Skeletal muscle cell (primary cell): ENCODE measurements at regions not wholly inside any gene's neighbourhood (a gene's known extent, or its start where the extent isn't known, plus 50 kb on each side); places are given as distances from the start of the nearest gene placed in this dataset.
"Not testable (repeated sequence)": the region's sequence is repeated elsewhere in the genome, so short reads cannot be mapped to it uniquely, and the experiment has no call there.

Source experiments
- DNase-seq: peaks from one replicate; pipeline ENCODE4 v3.0.0-alpha.2; 2010; ENCODE audit warnings: low read depth
- H3K4me3 ChIP-seq: 2 replicates; pipeline ENCODE4 v1.5.1; 2011; ENCODE audit warnings: low read depth, mild to moderate bottlenecking, control low read depth, low read length, moderate library complexity

DNA sequence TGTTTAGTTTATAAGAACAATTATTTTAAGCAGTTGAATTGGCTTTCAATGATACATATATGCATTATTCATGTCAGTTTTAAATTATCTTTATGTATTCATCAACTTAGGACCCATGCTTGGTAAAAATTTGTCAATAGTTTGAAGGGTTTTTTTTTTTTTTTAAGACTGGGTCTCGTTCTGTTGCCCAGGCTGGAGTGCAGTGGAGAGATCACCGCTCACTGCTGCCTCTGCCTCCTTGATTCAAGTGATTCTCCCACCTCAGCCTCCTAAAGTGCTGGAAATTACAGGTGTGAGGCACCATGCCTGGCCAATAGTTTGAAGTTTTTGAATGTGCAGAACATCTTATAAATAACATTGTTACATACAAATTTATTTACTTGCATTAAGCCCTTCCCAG lies 1671.0 kb upstream of the B3GALT2 start:
- no peak for DNase-seq
- H3K4me3 ChIP-seq, result no peak overlapping the region

DNA sequence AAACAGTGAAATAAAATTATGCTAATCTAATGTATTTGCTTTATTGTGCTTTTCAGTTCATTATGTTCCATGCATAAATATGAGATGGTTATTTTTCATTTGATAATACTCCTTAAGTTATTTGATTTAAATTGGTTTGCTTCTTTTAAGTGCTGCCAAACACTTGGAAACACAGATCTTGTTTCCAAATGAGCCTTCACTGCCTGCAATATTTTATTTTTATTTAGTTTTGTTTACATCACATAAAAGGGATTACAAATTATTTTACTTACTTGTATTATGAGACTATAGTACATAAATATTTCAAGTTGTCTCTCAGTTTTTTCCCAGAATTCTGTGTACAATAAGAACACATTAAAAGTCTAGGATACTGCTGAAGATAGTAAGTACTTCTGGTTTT lies 1662.4 kb upstream of the B3GALT2 start:
- DNase-seq, result no peak
- H3K4me3 ChIP-seq, result no peak overlapping the region

DNA sequence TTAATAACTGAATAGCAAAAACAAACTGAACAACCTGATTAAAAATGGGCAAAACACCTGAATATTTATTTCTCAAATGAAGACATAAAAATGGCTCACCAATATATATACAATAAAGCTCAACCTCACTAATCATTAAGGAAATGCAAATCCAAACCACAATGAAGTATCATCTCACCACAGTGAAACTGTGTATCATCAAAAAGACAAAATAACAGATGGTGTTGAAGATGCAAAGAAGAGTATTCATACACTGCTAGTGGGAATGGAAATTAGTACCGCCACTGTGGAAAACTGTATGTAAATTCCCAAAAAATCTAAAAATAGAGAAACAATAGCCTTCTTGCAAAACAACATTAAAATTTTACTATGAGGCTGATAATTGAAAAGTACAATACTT lies 1660.1 kb upstream of the B3GALT2 start:
- no peak overlapping the region for H3K4me3 ChIP-seq
- no peak for DNase-seq

DNA sequence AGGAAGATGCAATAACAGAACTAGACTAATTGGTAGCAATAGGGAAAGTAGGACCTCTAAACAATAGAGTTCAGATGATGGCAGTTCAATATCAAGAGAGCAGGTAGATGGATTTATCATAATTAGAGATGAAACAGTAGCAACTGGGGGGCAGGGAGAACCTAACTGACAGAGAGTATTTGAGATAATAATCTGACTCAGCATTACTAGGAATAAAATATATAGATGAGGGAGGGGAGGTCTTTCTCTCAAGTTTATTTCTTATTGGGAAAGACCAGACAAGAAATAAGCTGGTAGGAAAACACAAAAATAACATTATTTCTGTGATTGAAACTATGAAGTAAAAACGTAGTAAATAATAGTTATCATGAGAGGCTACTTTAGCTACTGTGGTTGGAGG lies 1656.7 kb upstream of the B3GALT2 start:
- DNase-seq, result no peak
- H3K4me3 ChIP-seq, result no peak overlapping the region

DNA sequence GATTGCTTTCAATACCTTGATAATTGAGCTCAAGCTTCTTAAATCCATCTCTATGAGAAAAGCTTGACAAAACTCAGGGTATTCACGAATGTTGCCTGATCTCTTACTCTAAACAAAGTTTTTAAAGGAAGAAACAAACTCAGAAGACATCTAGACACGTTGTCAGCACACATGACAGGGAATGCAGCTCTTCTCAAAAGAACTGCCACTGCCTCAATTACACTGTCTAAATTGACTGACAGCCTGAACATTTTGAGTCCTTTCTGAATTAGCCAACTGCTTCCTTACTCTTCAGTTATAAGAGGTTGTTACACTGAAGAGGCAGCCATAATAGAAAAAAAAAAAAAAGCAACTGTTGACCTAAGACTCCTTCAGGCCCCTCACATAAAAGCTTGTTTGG lies 1646.7 kb upstream of the B3GALT2 start:
- no peak for DNase-seq
- no peak overlapping the region for H3K4me3 ChIP-seq

DNA sequence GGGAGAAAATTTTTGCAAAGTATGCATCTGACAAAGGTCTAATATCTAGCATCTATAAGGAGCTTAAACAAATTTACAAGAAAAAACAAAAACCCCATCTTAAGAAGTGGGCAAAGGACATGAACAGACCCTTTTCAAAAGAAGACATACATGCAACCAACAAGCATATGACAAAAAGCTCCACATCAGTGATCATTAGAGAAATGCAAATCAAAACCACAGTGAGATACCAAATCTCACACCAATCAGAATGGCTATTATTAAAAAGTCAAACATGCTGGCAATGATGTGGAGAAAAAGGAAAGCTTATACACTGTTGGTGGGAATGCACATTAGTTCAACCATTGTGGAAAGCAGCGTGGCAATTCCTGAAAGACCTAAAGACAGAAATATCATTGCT lies 1645.2 kb upstream of the B3GALT2 start:
- not testable (repeated sequence) for DNase-seq, H3K4me3 ChIP-seq

DNA sequence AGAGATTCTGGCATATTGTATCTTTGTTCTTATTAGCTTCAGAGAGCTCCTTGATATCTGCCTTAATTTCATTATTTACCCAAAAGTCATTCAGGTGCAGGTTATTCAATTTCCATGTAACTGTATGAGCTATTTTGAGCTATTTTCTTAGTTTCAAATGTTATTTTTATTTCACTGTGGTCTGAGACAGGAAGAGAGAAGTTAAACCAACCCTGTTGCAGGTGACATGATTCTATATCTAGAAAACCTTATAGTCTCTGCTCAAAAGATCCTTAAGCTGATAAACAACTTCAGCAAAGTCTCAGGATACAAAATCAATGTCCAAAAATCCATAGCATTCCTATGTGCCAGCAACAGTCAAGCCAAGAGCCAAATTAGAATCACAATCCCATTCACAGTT lies 1644.0 kb upstream of the B3GALT2 start:
- no peak overlapping the region for H3K4me3 ChIP-seq
- no peak for DNase-seq

DNA sequence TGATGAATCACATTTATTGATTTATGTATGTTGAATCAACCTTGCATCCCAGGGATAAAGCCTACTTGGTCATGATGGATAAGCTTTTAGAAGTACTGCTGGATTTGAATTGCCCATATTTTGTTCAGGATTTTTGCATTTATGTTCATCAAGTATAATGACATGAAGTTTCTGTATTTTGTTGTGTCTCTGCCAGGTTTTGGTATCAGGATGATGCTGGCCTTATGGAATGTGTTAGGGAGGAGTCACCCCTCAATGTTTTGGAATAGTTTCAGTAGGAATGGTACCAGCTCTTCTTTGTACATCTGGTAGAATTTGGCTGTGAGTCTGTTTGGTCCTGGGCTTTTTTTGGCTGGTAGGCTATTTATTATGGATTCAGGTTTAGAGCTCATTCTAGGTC lies 1643.1 kb upstream of the B3GALT2 start:
- no peak for DNase-seq
- H3K4me3 ChIP-seq, result no peak overlapping the region

DNA sequence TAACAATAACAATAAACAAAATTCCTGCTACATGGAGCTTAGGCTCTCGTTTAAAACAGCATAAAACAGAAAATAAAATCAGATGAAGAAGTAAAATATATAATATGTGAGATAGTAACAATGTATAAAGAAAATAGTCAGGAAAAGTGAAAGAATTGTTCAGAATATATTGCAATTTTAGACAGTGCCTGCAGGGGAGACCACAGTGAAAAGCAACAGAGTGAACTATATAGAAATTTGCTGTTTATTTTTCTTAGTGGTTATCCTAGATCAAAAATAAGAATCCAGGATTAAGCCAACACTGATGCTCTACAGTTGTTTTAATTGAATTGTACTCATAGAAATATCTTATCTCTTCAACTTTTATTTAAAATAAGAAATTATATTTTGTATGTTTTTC lies 1639.0 kb upstream of the B3GALT2 start:
- no peak overlapping the region for H3K4me3 ChIP-seq
- DNase-seq, result no peak

DNA sequence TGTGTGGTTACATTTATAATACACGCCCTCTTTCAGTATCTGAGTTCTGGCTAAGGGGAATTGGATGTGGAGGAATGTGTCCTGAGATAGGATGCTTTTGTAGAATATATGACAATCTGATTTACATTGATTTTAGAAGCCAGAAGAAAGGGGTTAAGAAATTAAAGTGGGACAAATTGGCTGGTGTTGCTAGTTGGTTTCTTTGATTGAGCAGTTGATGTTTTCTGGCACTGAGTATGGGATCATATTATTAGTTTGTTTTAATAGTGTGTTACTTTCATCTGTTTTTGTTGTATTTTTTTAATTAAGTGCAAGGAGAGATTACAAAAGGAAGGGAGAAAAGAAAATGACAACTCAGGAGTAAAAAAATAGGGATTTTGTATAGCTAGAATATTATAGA lies 1634.7 kb upstream of the B3GALT2 start:
- no peak for DNase-seq
- H3K4me3 ChIP-seq, result no peak overlapping the region

DNA sequence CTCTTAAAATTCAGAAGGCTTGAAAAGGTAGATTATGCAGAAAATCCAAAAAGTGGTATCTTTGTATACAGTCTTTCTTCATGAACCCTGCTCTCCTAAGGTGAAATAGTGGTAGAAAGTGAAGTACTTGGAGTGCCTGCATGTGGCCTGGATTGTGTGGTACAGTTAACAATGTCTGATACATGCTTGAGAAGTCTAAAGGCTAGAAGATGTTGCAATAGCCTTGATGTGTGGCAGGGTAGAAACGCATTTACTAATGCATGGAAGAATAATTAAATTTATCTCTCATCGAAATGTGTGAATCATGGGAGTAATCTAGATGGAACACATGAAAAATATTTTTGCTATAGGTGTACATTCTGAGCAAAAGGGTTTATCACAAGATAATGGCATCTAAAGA lies 1632.3 kb upstream of the B3GALT2 start:
- no peak for DNase-seq
- no peak overlapping the region for H3K4me3 ChIP-seq

DNA sequence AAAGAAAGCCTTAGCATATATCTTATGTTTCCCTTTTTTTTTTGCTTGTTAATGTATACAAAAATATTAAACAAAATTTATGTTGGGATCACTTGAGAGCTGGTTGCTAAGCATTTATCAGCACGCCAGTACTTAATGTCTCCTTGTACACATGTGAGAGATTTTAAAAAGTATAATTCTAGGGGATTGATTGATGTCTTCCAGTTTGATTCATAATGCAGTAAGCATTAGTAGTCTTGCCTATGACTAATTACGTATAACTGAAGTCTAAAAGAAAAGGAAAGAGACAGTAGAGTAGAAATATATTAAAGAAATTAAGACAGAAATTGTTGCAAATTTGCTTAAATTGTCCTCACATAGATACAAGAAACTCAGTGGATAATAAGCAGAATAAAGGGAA lies 1630.4 kb upstream of the B3GALT2 start:
- DNase-seq, result no peak
- H3K4me3 ChIP-seq, result no peak overlapping the region

DNA sequence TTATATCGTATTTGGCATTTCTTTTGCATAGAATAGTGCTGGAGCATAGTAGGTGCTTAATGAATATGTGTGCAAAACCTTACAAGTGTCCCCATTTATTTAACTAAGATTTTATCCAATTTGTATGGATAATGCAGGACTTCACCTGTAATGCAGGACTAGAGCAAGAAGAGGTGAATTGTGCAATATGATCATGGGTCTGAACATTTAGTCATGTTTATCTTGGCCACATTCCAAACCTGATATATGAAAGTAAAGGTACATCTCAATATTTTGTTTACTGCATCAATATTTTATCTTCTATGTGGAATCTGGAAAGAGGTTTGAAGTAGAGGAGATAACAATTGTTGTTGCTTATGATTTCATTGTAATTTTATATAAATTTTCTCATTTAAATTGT lies 1626.7 kb upstream of the B3GALT2 start:
- H3K4me3 ChIP-seq, result no peak overlapping the region
- DNase-seq, result no peak

DNA sequence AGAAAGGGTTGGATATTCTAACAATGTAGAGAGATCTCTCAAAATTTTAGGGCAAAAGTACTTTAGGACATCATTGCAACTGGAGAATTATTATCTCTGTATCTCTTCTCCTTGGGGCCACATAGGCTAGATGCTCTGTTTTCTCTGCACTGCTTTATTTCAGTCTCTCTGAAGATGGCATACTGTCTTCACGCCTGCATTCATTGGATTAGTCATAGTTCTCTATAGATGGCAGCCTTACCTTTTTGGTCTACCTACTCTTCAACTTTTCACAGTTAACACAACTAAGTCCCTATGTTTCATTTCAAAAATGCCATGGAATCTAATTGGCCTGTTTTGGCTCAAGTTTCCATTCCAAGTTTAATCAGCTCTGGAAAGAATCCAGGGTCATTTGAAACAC lies 1623.3 kb upstream of the B3GALT2 start:
- no peak for DNase-seq

DNA sequence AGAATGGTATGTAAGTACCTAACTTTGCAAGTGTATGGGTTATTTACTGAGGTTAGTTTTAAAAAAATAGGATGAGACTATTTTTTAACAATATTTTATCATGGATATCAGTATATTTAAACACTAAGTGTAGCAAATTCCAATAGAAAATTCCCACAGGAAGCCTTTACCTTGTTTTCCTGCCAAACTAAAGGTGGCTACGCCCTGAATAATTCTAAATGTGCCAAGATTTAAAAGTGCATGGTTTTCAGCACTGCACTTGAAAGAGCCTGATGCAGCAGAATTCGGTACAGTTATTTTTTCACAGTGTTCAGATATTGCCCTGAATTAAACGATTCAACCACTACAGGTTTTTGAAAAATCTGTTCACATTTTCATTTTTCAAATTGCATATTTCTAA lies 1622.8 kb upstream of the B3GALT2 start:
- no peak overlapping the region for H3K4me3 ChIP-seq

More for the DNA sequence above, 1623.3 kb upstream of the B3GALT2 start:
- no peak overlapping the region for H3K4me3 ChIP-seq

DNA sequence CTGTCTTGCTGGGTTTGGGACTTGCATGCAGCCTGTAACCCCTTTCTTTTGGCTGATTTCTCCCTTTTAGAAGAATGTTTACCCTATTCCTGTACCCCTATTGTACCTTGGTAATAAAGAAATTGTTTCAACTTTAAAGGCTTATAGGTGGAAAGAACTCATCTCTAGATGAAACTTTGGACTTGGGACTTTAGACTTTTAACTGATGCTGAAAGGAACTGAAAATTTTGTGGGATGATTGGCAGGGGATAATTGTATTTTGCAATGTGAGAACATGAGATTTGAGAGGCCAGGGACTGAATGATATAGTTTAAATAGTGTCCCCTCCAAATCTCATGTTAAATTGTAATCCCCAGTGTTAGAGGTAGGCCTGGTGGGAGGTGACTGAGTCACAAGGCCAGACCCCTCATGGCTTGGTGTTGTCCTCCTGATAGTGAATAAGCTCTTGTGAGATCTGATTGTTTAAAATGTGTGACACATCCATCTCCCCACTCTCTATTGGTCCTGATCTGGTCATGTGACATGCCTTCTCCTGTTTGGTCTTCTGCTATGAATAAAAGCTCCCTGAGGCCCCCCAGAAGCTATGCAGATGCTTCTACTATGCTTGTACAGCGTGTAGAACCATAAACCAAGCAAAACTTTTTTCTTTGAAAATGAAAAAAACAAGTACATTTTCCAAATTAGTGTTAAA lies 1621.3 kb upstream of the B3GALT2 start:
- DNase-seq, result no peak
- no peak overlapping the region for H3K4me3 ChIP-seq

More for the DNA sequence above, 1622.8 kb upstream of the B3GALT2 start:
- no peak for DNase-seq

DNA sequence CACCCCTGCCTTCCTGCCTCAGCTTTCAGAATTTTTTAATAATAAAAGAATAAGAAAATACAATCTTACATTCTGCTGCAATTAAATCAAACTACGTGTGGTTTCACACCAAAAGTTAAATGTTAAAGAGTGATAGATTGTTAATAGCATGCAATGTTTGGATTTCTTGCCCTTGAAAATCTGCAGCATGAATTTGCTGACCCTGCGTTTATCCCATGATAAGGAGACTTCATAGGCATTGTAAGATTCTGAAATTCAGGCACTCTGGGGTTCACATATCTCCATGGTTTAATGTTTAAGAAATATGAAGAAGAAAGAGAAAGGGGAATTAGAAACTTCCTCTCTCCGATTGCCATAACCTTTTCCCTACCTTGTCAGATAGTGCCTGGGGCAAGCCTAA lies 1616.2 kb upstream of the B3GALT2 start:
- no peak for DNase-seq
- no peak overlapping the region for H3K4me3 ChIP-seq

DNA sequence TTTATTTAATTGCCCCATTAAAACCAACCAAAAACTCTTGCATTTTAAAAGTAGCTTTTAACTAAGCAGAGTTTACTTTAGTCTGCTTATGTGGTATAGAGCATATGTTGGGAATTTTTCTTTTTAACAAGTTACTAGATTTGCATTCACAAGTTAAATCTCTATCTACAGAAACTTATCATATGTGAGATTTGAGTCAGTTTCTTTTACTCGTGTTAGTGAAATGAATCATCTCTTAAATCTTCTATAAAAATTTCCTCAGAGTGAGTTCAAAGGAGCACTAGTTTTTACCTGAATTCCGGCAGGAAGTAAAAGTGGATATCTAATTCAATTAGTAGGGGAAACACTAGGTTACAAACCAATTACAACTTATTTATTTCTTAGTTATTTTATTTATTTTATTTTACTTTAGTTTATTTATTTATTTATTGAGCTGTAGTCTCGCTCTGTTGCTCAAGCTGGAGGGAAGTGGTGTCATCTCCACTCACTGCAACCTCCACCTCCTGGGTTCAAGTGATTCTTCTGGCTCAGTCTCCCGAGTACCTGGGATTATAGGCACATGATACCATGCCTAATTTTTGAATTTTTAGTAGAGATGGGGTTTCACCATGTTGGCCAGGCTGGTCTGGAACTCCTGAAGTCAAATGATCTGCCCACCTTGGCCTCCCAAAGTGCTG lies 1609.6 kb upstream of the B3GALT2 start:
- H3K4me3 ChIP-seq, result no peak overlapping the region
- DNase-seq, result no peak

DNA sequence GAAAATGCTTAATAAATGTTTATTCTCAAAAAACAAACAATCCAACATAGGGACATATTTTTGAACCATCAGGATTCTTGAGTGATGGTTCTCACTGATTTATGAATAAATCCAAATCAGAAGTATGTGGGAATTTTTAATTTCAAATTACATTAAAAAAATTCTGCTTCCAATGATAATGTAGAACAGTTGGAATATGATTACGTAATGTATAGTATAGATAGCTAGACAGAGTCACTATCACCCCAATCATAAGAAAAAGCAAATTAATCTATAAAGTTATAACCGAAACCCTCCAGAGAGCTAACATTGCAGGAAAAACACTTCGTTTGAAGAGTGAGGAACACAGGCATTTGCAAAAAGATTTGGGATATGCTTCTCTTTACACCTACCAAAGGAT lies 1600.6 kb upstream of the B3GALT2 start:
- no peak overlapping the region for H3K4me3 ChIP-seq
- DNase-seq, result no peak

DNA sequence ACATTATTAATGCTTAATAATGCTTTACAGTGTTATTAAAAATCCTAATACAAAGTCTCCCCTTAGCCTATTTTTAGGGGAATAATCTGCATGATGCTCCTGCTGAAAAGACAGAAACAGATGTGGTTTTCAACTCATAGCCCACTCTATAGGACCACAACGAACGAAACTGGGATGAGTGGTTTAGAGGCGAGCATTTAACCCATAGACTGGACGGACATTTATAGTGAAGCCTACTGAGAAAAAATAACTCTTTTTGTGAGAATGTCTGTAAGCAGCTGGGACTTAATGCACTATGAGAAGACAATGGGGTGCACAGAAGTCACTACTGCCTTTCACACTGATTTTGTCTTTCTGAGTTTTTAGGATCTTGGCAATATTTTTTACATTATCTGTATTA lies 1599.6 kb upstream of the B3GALT2 start:
- DNase-seq, result no peak
- H3K4me3 ChIP-seq, result no peak overlapping the region

DNA sequence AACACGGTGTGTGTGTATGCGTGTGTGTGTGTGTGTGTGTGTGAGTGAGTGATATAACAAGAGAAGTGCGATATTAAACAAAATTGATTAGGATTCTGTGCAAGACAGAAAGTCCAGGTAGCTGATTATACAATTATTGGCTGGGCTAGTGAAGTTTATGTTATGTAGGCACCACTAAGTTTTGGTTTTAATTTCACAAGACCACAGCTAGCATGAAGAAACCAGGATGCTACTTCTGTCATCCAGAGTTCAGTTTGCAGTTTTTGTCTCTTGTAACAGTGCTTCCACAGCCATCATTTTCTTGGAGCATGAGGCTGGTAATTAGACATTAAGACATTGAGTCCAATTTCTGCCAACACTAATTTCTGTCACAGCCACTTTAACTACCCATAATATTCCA lies 1590.2 kb upstream of the B3GALT2 start:
- no peak overlapping the region for H3K4me3 ChIP-seq
- no peak for DNase-seq
